Activated T-helper 1 cell treated with anti-CD3 and anti-CD28 coated beads, Interleukin-12 subunit alpha, Interleukin-12 subunit beta, Interleukin-2, Interleukin-4 antibody, amounts not matched to agents 30 ng/mL and 10 ng/mL and 1 ng/mL, durations not matched to agents 14 hours and 24 hours and 36 hours (primary cell): ENCODE measurements at regions not wholly inside any gene's neighbourhood (a gene's known extent, or its start where the extent isn't known, plus 50 kb on each side); places are given as distances from the start of the nearest gene placed in this dataset.

Source experiments
- DNase-seq: peaks from one replicate; pipeline ENCODE4 v3.0.0; 2021; ENCODE audit warnings: low spot score
- H3K27ac Mint-ChIP-seq: one replicate; pipeline ENCODE4 v1.8.0; 2021; ENCODE audit warnings: mild to moderate bottlenecking, mixed read lengths
- H3K27me3 Mint-ChIP-seq: one replicate; pipeline ENCODE4 v1.8.0; 2022; ENCODE audit warnings: mild to moderate bottlenecking, moderate library complexity, mixed read lengths; ENCODE audit not compliant: insufficient read depth
- H3K36me3 Mint-ChIP-seq: one replicate; pipeline ENCODE4 v1.8.0; 2021; ENCODE audit warnings: low read depth, mixed read lengths
- H3K4me1 Mint-ChIP-seq: one replicate; pipeline ENCODE4 v1.8.0; 2021; ENCODE audit warnings: low read depth, mixed read lengths
- H3K4me3 Mint-ChIP-seq: one replicate; pipeline ENCODE4 v1.8.0; 2021; ENCODE audit warnings: mild to moderate bottlenecking, moderate library complexity, mixed read lengths
- H3K9me3 Mint-ChIP-seq: one replicate; pipeline ENCODE4 v1.8.0; 2021; ENCODE audit warnings: mixed read lengths
- intact Hi-C: fragments of 100-400 bp; cut with micrococcal nuclease; formaldehyde crosslinking; loops from one replicate; pipeline ENCODE4 v1.15.1; 2024

GRCh38 chr16:72424757-72425156, 252.8 kb upstream of the PMFBP1 start:
- H3K4me1 Mint-ChIP-seq = no peaks in the 10 kb centered on the region
- H3K27ac Mint-ChIP-seq = no peak overlapping the region
- intact Hi-C loops = no loop called here

GRCh38 chr16:72422308-72422897, 250.4 kb upstream of the PMFBP1 start:
- Mint-ChIP-seq H3K4me3 (no peak overlapping the region), H3K27ac (no peak overlapping the region), H3K4me1 (no peaks in the 10 kb centered on the region), H3K27me3 (no peaks in the 10 kb centered on the region), H3K9me3 (peaks cover 10% of the 10 kb centered on the region), H3K36me3 (no peaks in the 10 kb centered on the region)
- intact Hi-C loops = no loop called here
- no peak for DNase-seq

More at GRCh38 chr16:72424757-72425156, 252.8 kb upstream of the PMFBP1 start:
- H3K27me3 Mint-ChIP-seq = no peaks in the 10 kb centered on the region
- no peak for DNase-seq
- no peak overlapping the region for H3K4me3 Mint-ChIP-seq
- peaks cover 10% of the 10 kb centered on the region for H3K9me3 Mint-ChIP-seq
- H3K36me3 Mint-ChIP-seq = no peaks in the 10 kb centered on the region

- peaks cover 13% of the 10 kb centered on the region for H3K9me3 Mint-ChIP-seq
- H3K27me3 Mint-ChIP-seq = no peaks in the 10 kb centered on the region
- H3K36me3 Mint-ChIP-seq = no peaks in the 10 kb centered on the region
- no peak overlapping the region for H3K27ac Mint-ChIP-seq
- H3K4me3 Mint-ChIP-seq = no peak overlapping the region
- intact Hi-C loops = no loop called here
- DNase-seq = no peak
- no peaks in the 10 kb centered on the region for H3K4me1 Mint-ChIP-seq
These were observed 247.7 kb upstream of the PMFBP1 start for GRCh38 chr16:72419638-72420037.

- intact Hi-C loops = no loop called here
- H3K4me3 Mint-ChIP-seq = no peak overlapping the region
- DNase-seq = no peak
- H3K9me3 Mint-ChIP-seq = peaks cover 2% of the 10 kb centered on the region
- no peak overlapping the region for H3K27ac Mint-ChIP-seq
- no peaks in the 10 kb centered on the region for H3K27me3 Mint-ChIP-seq
- no peaks in the 10 kb centered on the region for H3K36me3 Mint-ChIP-seq
- no peaks in the 10 kb centered on the region for H3K4me1 Mint-ChIP-seq
These were observed 243.4 kb upstream of the PMFBP1 start for GRCh38 chr16:72415379-72415778.

GRCh38 chr16:72410492-72410891, 238.5 kb upstream of the PMFBP1 start:
- DNase-seq = no peak
- Mint-ChIP-seq H3K27ac (no peak overlapping the region), H3K9me3 (peaks cover 2% of the 10 kb centered on the region), H3K4me3 (no peak overlapping the region), H3K36me3 (no peaks in the 10 kb centered on the region), H3K27me3 (no peaks in the 10 kb centered on the region), H3K4me1 (no peaks in the 10 kb centered on the region)
- intact Hi-C loops = no loop called here

GRCh38 chr16:72409423-72409822, 237.5 kb upstream of the PMFBP1 start:
- H3K4me3 Mint-ChIP-seq = no peak overlapping the region
- no peak for DNase-seq
- H3K27ac Mint-ChIP-seq = no peak overlapping the region
- intact Hi-C loops = loop anchor here (10.0 kb wide), 1 partner anchor 375 kb away; no protein-coding TSS in a partner anchor
- no peaks in the 10 kb centered on the region for H3K9me3 Mint-ChIP-seq
- H3K36me3 Mint-ChIP-seq = no peaks in the 10 kb centered on the region
- no peaks in the 10 kb centered on the region for H3K27me3 Mint-ChIP-seq
- H3K4me1 Mint-ChIP-seq = no peaks in the 10 kb centered on the region

GRCh38 chr16:72406390-72406789, 234.4 kb upstream of the PMFBP1 start:
- H3K27me3 Mint-ChIP-seq = no peaks in the 10 kb centered on the region

GRCh38 chr16:72404299-72404698, 232.3 kb upstream of the PMFBP1 start:
- Mint-ChIP-seq H3K27me3 (no peaks in the 10 kb centered on the region), H3K4me1 (no peaks in the 10 kb centered on the region), H3K9me3 (no peaks in the 10 kb centered on the region), H3K4me3 (no peak overlapping the region), H3K27ac (no peak overlapping the region), H3K36me3 (no peaks in the 10 kb centered on the region)
- DNase-seq = no peak
- intact Hi-C loops = loop anchor here (10.0 kb wide), 1 partner anchor 381 kb away; no protein-coding TSS in a partner anchor

More at GRCh38 chr16:72406390-72406789, 234.4 kb upstream of the PMFBP1 start:
- Mint-ChIP-seq H3K36me3 (no peaks in the 10 kb centered on the region), H3K4me3 (no peak overlapping the region), H3K27ac (no peak overlapping the region), H3K9me3 (no peaks in the 10 kb centered on the region), H3K4me1 (no peaks in the 10 kb centered on the region)
- no peak for DNase-seq
- intact Hi-C loops = loop anchor here (10.0 kb wide), 1 partner anchor 378 kb away; no protein-coding TSS in a partner anchor

- H3K27ac Mint-ChIP-seq = no peak overlapping the region
- no peak for DNase-seq
- no peaks in the 10 kb centered on the region for H3K4me1 Mint-ChIP-seq
- intact Hi-C loops = loop anchor here (10.0 kb wide), 1 partner anchor 384 kb away; no protein-coding TSS in a partner anchor
- no peaks in the 10 kb centered on the region for H3K36me3 Mint-ChIP-seq
- H3K4me3 Mint-ChIP-seq = no peak overlapping the region
- H3K9me3 Mint-ChIP-seq = no peaks in the 10 kb centered on the region
- H3K27me3 Mint-ChIP-seq = no peaks in the 10 kb centered on the region
These were observed 229.1 kb upstream of the PMFBP1 start for GRCh38 chr16:72401084-72401361.

GRCh38 chr16:72400257-72401083, 228.5 kb upstream of the PMFBP1 start:
- no peak overlapping the region for H3K27ac Mint-ChIP-seq
- H3K4me3 Mint-ChIP-seq = no peak overlapping the region
- intact Hi-C loops = loop anchor here (1.0 to 10.0 kb wide), 2 partner anchors 67 to 384 kb away; no protein-coding TSS in a partner anchor
- H3K36me3 Mint-ChIP-seq = no peaks in the 10 kb centered on the region
- DNase-seq = peak; percentile 2
- H3K27me3 Mint-ChIP-seq = no peaks in the 10 kb centered on the region
- H3K4me1 Mint-ChIP-seq = no peaks in the 10 kb centered on the region
- H3K9me3 Mint-ChIP-seq = no peaks in the 10 kb centered on the region

GRCh38 chr16:72399811-72400210, 227.9 kb upstream of the PMFBP1 start:
- no peaks in the 10 kb centered on the region for H3K4me1 Mint-ChIP-seq
- no peaks in the 10 kb centered on the region for H3K36me3 Mint-ChIP-seq
- intact Hi-C loops = loop anchor here (1.0 to 10.0 kb wide), 2 partner anchors 67 to 385 kb away; no protein-coding TSS in a partner anchor
- no peak for DNase-seq
- H3K27me3 Mint-ChIP-seq = no peaks in the 10 kb centered on the region
- no peak overlapping the region for H3K4me3 Mint-ChIP-seq
- H3K9me3 Mint-ChIP-seq = no peaks in the 10 kb centered on the region
- H3K27ac Mint-ChIP-seq = no peak overlapping the region

GRCh38 chr16:72397876-72398275, 225.9 kb upstream of the PMFBP1 start:
- Mint-ChIP-seq H3K9me3 (peaks cover 5% of the 10 kb centered on the region), H3K27ac (no peak overlapping the region), H3K36me3 (no peaks in the 10 kb centered on the region), H3K4me1 (no peaks in the 10 kb centered on the region), H3K27me3 (no peaks in the 10 kb centered on the region), H3K4me3 (no peak overlapping the region)
- no peak for DNase-seq
- intact Hi-C loops = no loop called here

GRCh38 chr16:72394526-72394925, 222.6 kb upstream of the PMFBP1 start:
- Mint-ChIP-seq H3K4me1 (no peaks in the 10 kb centered on the region), H3K36me3 (no peaks in the 10 kb centered on the region), H3K27me3 (no peaks in the 10 kb centered on the region), H3K4me3 (no peak overlapping the region), H3K27ac (no peak overlapping the region), H3K9me3 (peaks cover 5% of the 10 kb centered on the region)
- intact Hi-C loops = no loop called here
- DNase-seq = no peak
